Osteoblast (primary cell): ENCODE measurements at regions not wholly inside any gene's neighbourhood (a gene's known extent, or its start where the extent isn't known, plus 50 kb on each side); places are given as distances from the start of the nearest gene placed in this dataset.

ENCODE experiments used
- DNase-seq: peaks from one replicate; pipeline ENCODE4 v3.0.0; 2011; ENCODE audit warnings: low spot score, mixed read lengths; ENCODE audit not compliant: insufficient read length; ENCODE audit errors: missing footprints
- H2AFZ ChIP-seq: 2 replicates; pipeline ENCODE4 v1.6.0; 2011; ENCODE audit warnings: mild to moderate bottlenecking, low read length
- H3K27ac ChIP-seq: 2 replicates; pipeline ENCODE4 v1.5.1; 2011; ENCODE audit warnings: mild to moderate bottlenecking, low read depth, low read length, moderate library complexity
- H3K27me3 ChIP-seq: 2 replicates; pipeline ENCODE4 v1.6.0; 2012; ENCODE audit warnings: mild to moderate bottlenecking, control low read depth, inconsistent platforms, low read length, moderate library complexity; ENCODE audit not compliant: insufficient read depth
- H3K36me3 ChIP-seq: 2 replicates; pipeline ENCODE4 v1.5.1; 2011; ENCODE audit warnings: mild to moderate bottlenecking, low read length, control low read depth, moderate library complexity; ENCODE audit not compliant: insufficient read depth
- H3K4me1 ChIP-seq: 2 replicates; pipeline ENCODE4 v1.5.1; 2011; ENCODE audit warnings: mild to moderate bottlenecking, low read length, control low read depth, moderate library complexity; ENCODE audit not compliant: insufficient read depth
- H3K4me2 ChIP-seq: 2 replicates; pipeline ENCODE4 v1.6.0; 2011; ENCODE audit warnings: mild to moderate bottlenecking, low read length; ENCODE audit not compliant: insufficient read depth
- H3K4me3 ChIP-seq: fragments of 200-600 bp; sonication (generic); 3 replicates; pipeline ENCODE4 v1.5.1; 2012; ENCODE audit warnings: mild to moderate bottlenecking, low read length, inconsistent platforms; ENCODE audit not compliant: insufficient read depth
- H3K79me2 ChIP-seq: 2 replicates; pipeline ENCODE4 v1.6.0; 2012; ENCODE audit warnings: mild to moderate bottlenecking, low read length, control low read depth, inconsistent platforms; ENCODE audit not compliant: insufficient read depth
- H3K9me3 ChIP-seq: 2 replicates; pipeline ENCODE4 v1.5.1; 2011; ENCODE audit warnings: low read depth, low read length, control low read depth
- H4K20me1 ChIP-seq: 2 replicates; pipeline ENCODE4 v1.6.0; 2012; ENCODE audit warnings: mild to moderate bottlenecking, low read length, control low read depth; ENCODE audit not compliant: insufficient read depth
- TF ChIP-seq, protein P1 (sequence below): IDR thresholded peaks from 2 replicates; pipeline ENCODE4 v1.5.1; 2011; ENCODE audit warnings: mild to moderate bottlenecking, low read depth, low read length, moderate library complexity; ENCODE audit errors: extremely low read depth

DNA sequence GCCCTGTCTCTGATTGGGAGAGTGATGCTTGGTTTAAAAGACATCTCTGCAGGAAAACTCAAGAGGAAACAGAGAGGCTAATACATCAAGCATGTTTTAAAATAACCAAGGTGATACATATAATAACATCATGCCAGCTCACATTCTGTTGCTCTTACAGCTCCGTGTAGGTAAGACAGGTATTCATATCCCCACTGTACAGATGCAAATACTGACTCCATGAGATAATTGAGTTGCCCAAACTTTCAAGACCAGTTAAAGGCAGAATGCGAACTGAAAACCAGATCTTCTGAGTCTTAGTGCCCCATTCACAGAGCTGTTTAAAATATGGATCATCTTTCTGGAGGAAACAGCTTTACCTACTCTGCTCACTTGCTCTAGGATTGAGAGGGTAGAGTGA lies 214.0 kb downstream of the PIK3R1 start:
- no peak overlapping the region for H3K27ac ChIP-seq
- H3K4me3 ChIP-seq = no peak overlapping the region
- H3K27me3 ChIP-seq = no peaks in the 10 kb centered on the region
- no peaks in the 10 kb centered on the region for H3K79me2 ChIP-seq
- peaks cover 20% of the 10 kb centered on the region for H3K4me1 ChIP-seq
- H2AFZ ChIP-seq = no peak overlapping the region
- H3K4me2 ChIP-seq = no peak overlapping the region
- no peaks in the 10 kb centered on the region for H3K36me3 ChIP-seq
- DNase-seq = no peak
- no peaks in the 10 kb centered on the region for H3K9me3 ChIP-seq
- TF ChIP-seq, protein P1, sequence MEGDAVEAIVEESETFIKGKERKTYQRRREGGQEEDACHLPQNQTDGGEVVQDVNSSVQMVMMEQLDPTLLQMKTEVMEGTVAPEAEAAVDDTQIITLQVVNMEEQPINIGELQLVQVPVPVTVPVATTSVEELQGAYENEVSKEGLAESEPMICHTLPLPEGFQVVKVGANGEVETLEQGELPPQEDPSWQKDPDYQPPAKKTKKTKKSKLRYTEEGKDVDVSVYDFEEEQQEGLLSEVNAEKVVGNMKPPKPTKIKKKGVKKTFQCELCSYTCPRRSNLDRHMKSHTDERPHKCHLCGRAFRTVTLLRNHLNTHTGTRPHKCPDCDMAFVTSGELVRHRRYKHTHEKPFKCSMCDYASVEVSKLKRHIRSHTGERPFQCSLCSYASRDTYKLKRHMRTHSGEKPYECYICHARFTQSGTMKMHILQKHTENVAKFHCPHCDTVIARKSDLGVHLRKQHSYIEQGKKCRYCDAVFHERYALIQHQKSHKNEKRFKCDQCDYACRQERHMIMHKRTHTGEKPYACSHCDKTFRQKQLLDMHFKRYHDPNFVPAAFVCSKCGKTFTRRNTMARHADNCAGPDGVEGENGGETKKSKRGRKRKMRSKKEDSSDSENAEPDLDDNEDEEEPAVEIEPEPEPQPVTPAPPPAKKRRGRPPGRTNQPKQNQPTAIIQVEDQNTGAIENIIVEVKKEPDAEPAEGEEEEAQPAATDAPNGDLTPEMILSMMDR = no peak
- H4K20me1 ChIP-seq = no peaks in the 10 kb centered on the region

GRCh38 chr5:68430279-68430678 lies 214.7 kb downstream of the PIK3R1 start:
- TF ChIP-seq, protein P1 = no peak
- Histone ChIP-seq H3K4me1 (peaks cover 16% of the 10 kb centered on the region), H3K79me2 (no peaks in the 10 kb centered on the region), H3K27me3 (no peaks in the 10 kb centered on the region), H3K4me3 (no peak overlapping the region), H2AFZ (no peak overlapping the region), H3K9me3 (no peaks in the 10 kb centered on the region), H3K27ac (no peak overlapping the region), H4K20me1 (no peaks in the 10 kb centered on the region), H3K4me2 (no peak overlapping the region), H3K36me3 (no peaks in the 10 kb centered on the region)
- DNase-seq = no peak

GRCh38 chr5:68431186-68431585 lies 215.6 kb downstream of the PIK3R1 start:
- Histone ChIP-seq H3K36me3 (no peaks in the 10 kb centered on the region), H3K4me3 (no peak overlapping the region), H3K4me2 (no peak overlapping the region), H3K9me3 (no peaks in the 10 kb centered on the region), H3K27ac (no peak overlapping the region), H3K27me3 (no peaks in the 10 kb centered on the region), H4K20me1 (no peaks in the 10 kb centered on the region), H3K79me2 (no peaks in the 10 kb centered on the region), H3K4me1 (peaks cover 13% of the 10 kb centered on the region), H2AFZ (no peak overlapping the region)
- no peak for DNase-seq
- TF ChIP-seq, protein P1 = no peak

GRCh38 chr5:68431601-68432337 lies 216.2 kb downstream of the PIK3R1 start:
- Histone ChIP-seq H3K27me3 (no peaks in the 10 kb centered on the region), H3K4me3 (no peak overlapping the region), H4K20me1 (no peaks in the 10 kb centered on the region), H3K79me2 (no peaks in the 10 kb centered on the region), H3K27ac (no peak overlapping the region), H3K4me1 (peaks cover 13% of the 10 kb centered on the region), H3K9me3 (no peaks in the 10 kb centered on the region), H3K4me2 (no peak overlapping the region), H3K36me3 (no peaks in the 10 kb centered on the region), H2AFZ (peak overlapping the region; percentile 7)
- DNase-seq = no peak
- TF ChIP-seq, protein P1 = no peak
